HepG2 (cell line): ENCODE measurements at regions not wholly inside any gene's neighbourhood (a gene's known extent, or its start where the extent isn't known, plus 50 kb on each side); places are given as distances from the start of the nearest gene placed in this dataset.
A peak's percentile ranks its signal among the peaks of the same experiment; 100 is the strongest.

Source experiments
- ATAC-seq: fragments of 200-7000 bp; cut with Tn5 transposase; 3 replicates; pipeline ENCODE4 v1.9.1; 2020; ENCODE audit warnings: mild to moderate bottlenecking, moderate library complexity
- BruUV-seq: library from RNA; stranded (reverse); fragments of 400-500 nt; replicated peaks from 2 replicates; lab custom pipeline; 2021; lab: Mats Ljungman, UMichigan
- CTCF ChIA-PET: fragments of 300-600 bp; formaldehyde crosslinking; extraction: SDS; loops from one replicate; lab custom pipeline; 2021; ENCODE audit warnings: low total read pairs, inconsistent platforms, low intra/inter-chr PET ratio; lab: Yijun Ruan, JAX
- POLR2A ChIA-PET: fragments of 350-600 bp; sonication (Branson Sonifier 250); formaldehyde crosslinking; loops from one replicate; lab custom pipeline; 2020; ENCODE audit warnings: antibody characterized with exemption, inconsistent platforms; lab: Yijun Ruan, JAX
- DNase-seq: peaks from one replicate; pipeline ENCODE4 v3.0.0-alpha.2; 2015; ENCODE audit warnings: low spot score
- FAIRE-seq: peaks from 3 replicates; lab custom pipeline; 2011; peaks lifted over from hg19 to GRCh38; lab: Jason Lieb, UNC
- H2AFZ ChIP-seq: one replicate; pipeline ENCODE4 v1.6.1; 2011; ENCODE audit warnings: low read length, inconsistent platforms
- H3K27ac ChIP-seq: fragments of 300-600 bp; 3 replicates; pipeline ENCODE4 v1.8.0; 2011; ENCODE audit warnings: mixed run types, mild to moderate bottlenecking, mixed read lengths, low read length, inconsistent platforms; ENCODE audit not compliant: insufficient read depth; ENCODE audit errors: extremely low read length
- H3K27me3 ChIP-seq, 2 experiments: fragments of 200-600 bp in 1 of 2; 2 replicates in 1 of 2; 3 replicates in 1 of 2; pipeline versions ENCODE4 v1.6.0 to v1.8.0; 2011; ENCODE audit warnings: low read length in 2 of 2, mild to moderate bottlenecking in 2 of 2, moderate library complexity in 2 of 2, inconsistent platforms in 1 of 2; ENCODE audit not compliant: insufficient read depth in 2 of 2, control insufficient read depth in 1 of 2
- H3K36me3 ChIP-seq, 2 experiments: fragments of 200-600 bp in 1 of 2; replicated peaks in 1 of 2; 2 replicates in 1 of 2; 3 replicates in 1 of 2; pipeline versions ENCODE4 v1.5.1 to v1.8.0; 2011; ENCODE audit warnings: low read length in 2 of 2, inconsistent platforms in 1 of 2; ENCODE audit not compliant: insufficient read depth in 2 of 2, control insufficient read depth in 1 of 2
- H3K4me1 ChIP-seq: 2 replicates; pipeline ENCODE4 v1.5.1; 2012; ENCODE audit warnings: low read length, inconsistent platforms; ENCODE audit not compliant: insufficient read depth
- H3K4me2 ChIP-seq: 2 replicates; pipeline ENCODE4 v1.6.0; 2011; ENCODE audit warnings: low read depth, low read length, inconsistent platforms
- H3K4me3 ChIP-seq, 3 experiments: fragments of 200-600 bp in 1 of 3; sonication (generic), shearing (Covaris generic) in 1 of 3; replicated peaks in 1 of 3; 2 replicates each; pipeline ENCODE4 v1.5.1; 2011 to 2016; ENCODE audit warnings: low read length in 3 of 3, inconsistent platforms in 2 of 3, low read depth in 2 of 3, mild to moderate bottlenecking in 2 of 3, control low read depth in 1 of 3, mixed read lengths in 1 of 3; ENCODE audit not compliant: insufficient read depth in 1 of 3
- H3K79me2 ChIP-seq: one replicate; pipeline ENCODE4 v1.6.1; 2011; ENCODE audit warnings: low read length, inconsistent platforms; ENCODE audit not compliant: insufficient read depth
- H3K9ac ChIP-seq: 2 replicates; pipeline ENCODE4 v1.6.0; 2011; ENCODE audit warnings: mild to moderate bottlenecking, low read depth, low read length, inconsistent platforms; ENCODE audit not compliant: insufficient read depth
- H3K9me3 ChIP-seq: 2 replicates; pipeline ENCODE4 v1.5.1; 2012; ENCODE audit warnings: mild to moderate bottlenecking, low read length
- H4K20me1 ChIP-seq: 2 replicates; pipeline ENCODE4 v1.6.0; 2011; ENCODE audit warnings: inconsistent platforms, mild to moderate bottlenecking, low read length, moderate library complexity; ENCODE audit not compliant: insufficient read depth
- ATF6 ChIP-seq: sonication (generic); formaldehyde crosslinking; conservative IDR thresholded peaks from 2 replicates; pipeline ENCODE4 v1.4.0; 2020; ENCODE audit warnings: missing genetic modification reagents
- JARID2 ChIP-seq: sonication (generic); formaldehyde crosslinking; IDR thresholded peaks from 2 replicates; pipeline ENCODE4 v1.8.1; 2023; ENCODE audit warnings: missing genetic modification reagents, inconsistent platforms; ENCODE audit not compliant: insufficient replicate concordance
- MAFF ChIP-seq: IDR thresholded peaks from 2 replicates; pipeline ENCODE4 v1.6.1; 2011; ENCODE audit warnings: low read depth, low read length, improper control_type of control experiment
- MAFK ChIP-seq, 2 experiments: IDR thresholded peaks in 1 of 2; conservative IDR thresholded peaks in 1 of 2; 2 replicates each; pipeline ENCODE4 v1.6.1; 2011; ENCODE audit warnings: improper control_type of control experiment in 2 of 2, low read length in 2 of 2
- MYC ChIP-seq: sonication (generic); formaldehyde crosslinking; IDR thresholded peaks from 2 replicates; pipeline ENCODE4 v1.9.0; 2021; ENCODE audit warnings: missing genetic modification reagents, borderline replicate concordance
- PHB2 ChIP-seq: fragments of 450-650 bp; IDR thresholded peaks from 2 replicates; pipeline ENCODE4 v1.6.1; 2018; ENCODE audit not compliant: partially characterized antibody
- POGZ ChIP-seq: sonication (generic); formaldehyde crosslinking; IDR thresholded peaks from 2 replicates; pipeline ENCODE4 v1.4.0; 2020; ENCODE audit warnings: mild to moderate bottlenecking, missing genetic modification reagents
- PRDM15 ChIP-seq: sonication (generic); formaldehyde crosslinking; IDR thresholded peaks from 2 replicates; pipeline ENCODE4 v1.4.0; 2020; ENCODE audit warnings: missing genetic modification reagents
- RNF2 ChIP-seq: fragments of 450-650 bp; conservative IDR thresholded peaks from 2 replicates; pipeline ENCODE4 v1.6.1; 2016; ENCODE audit warnings: low read depth
- TBL1XR1 ChIP-seq: fragments of 150-350 bp; IDR thresholded peaks from 2 replicates; pipeline ENCODE4 v1.6.1; 2014; ENCODE audit warnings: borderline replicate concordance, low read length; ENCODE audit not compliant: partially characterized antibody
- YEATS4 ChIP-seq: sonication (generic); formaldehyde crosslinking; IDR thresholded peaks from 2 replicates; pipeline ENCODE4 v1.4.0; 2020; ENCODE audit warnings: missing genetic modification reagents, borderline replicate concordance
- ZHX1 ChIP-seq: sonication (generic); formaldehyde crosslinking; IDR thresholded peaks from 2 replicates; pipeline ENCODE4 v1.8.1; 2022; ENCODE audit warnings: low read depth, mild to moderate bottlenecking, missing genetic modification reagents
- ZIK1 ChIP-seq: sonication (generic); formaldehyde crosslinking; IDR thresholded peaks from 2 replicates; pipeline ENCODE4 v1.5.0; 2020; ENCODE audit warnings: mild to moderate bottlenecking, low read depth, missing genetic modification reagents, borderline replicate concordance
- WGBS: methylation state at CpG from one replicate; pipeline ENCODE4 v1.1.6; 2017; ENCODE audit warnings: low lambda C conversion rate; 5-methylcytosine and 5-hydroxymethylcytosine counted together
- in situ Hi-C: cut with HindIII; loops from 2 replicates; pipeline ENCODE4 v1.10.0; 2017; ENCODE audit warnings: low pct_unique_long_range_greater_than_20kb; ENCODE audit not compliant: extremely low pct_ligation_motif_present
- intact Hi-C: fragments of 100-400 bp; cut with micrococcal nuclease; formaldehyde crosslinking; loops from one replicate; pipeline ENCODE4 v1.10.0; 2022; ENCODE audit not compliant: unreplicated experiment

- no peak for TF ChIP-seq ZHX1 (CRISPR knock-in tag)
- no peak for TF ChIP-seq RNF2
These were observed 187.3 kb downstream of the USP12 start (continued) for GRCh38 chr13:26984337-26984736.

GRCh38 chr13:26983543-26984320, 187.9 kb downstream of the USP12 start:
- Histone ChIP-seq H3K36me3 (no peaks in the 10 kb centered on the region), H2AFZ (no peak overlapping the region), H3K9ac (peak overlapping the region; percentile 68), H3K27me3 (no peaks in the 10 kb centered on the region), H3K79me2 (no peaks in the 10 kb centered on the region), H3K4me3 (peak overlapping the region; percentile 32 to 50 (median 34); a peak in 5 of 6 replicates), H3K4me2 (peak overlapping the region; percentile 87), H3K9me3 (no peaks in the 10 kb centered on the region), H3K4me1 (peaks cover 90% of the 10 kb centered on the region), H3K27ac (peak overlapping the region; percentile 86), H4K20me1 (no peaks in the 10 kb centered on the region)
- DNase-seq: no peak
- ChIA-PET CTCF (interaction anchor here (1.1 kb wide), 1 partner anchor 12 kb away, joined by 3 read pairs; no protein-coding TSS in a partner anchor), POLR2A (interaction anchor here (0.7 to 1.9 kb wide), 12 partner anchors 8 to 636 kb away, joined by 3 to 18 read pairs (median 4); partner anchors contain the start of gene LNX2)
- in situ Hi-C loops (loop anchor here (10.0 kb wide), 1 partner anchor 841 kb away; no protein-coding TSS in a partner anchor), intact Hi-C loops (loop anchor here (1.0 to 10.0 kb wide), 4 partner anchors 11 to 1001 kb away; partner anchors contain the start of gene URAD)
- no peak for ATAC-seq
- TSS peak; percentile 87 for BruUV-seq
- 89% methylated on average over 12 of the region's 12 CpGs for WGBS
- no peak for FAIRE-seq
- 0 out of 2 replicates have a peak, but pooled peaks have one; percentile 6 for TF ChIP-seq YEATS4 (CRISPR knock-in tag)
- TF ChIP-seq PRDM15 (CRISPR knock-in tag): 0 out of 2 replicates have a peak, but pooled peaks have one; percentile 14
- no peak for TF ChIP-seq PHB2
- TF ChIP-seq ZIK1: no peak
- peak; percentile 67 for TF ChIP-seq MAFF
- TF ChIP-seq MAFK (conservative IDR thresholded peaks at IDR 0.05 in 1 of 2, IDR thresholded peaks at IDR 0.05 in 1 of 2; ENCODE audit: low read length in 2 of 2): peak; percentile 61 to 81
- no peak for TF ChIP-seq ATF6 (CRISPR knock-in tag)
- TF ChIP-seq TBL1XR1: no peak
- no peak for TF ChIP-seq POGZ (CRISPR knock-in tag)
- no peak for TF ChIP-seq JARID2 (CRISPR knock-in tag)
- TF ChIP-seq MYC (CRISPR knock-in tag): no peak
